Vagina (tissue), 2 donors: ENCODE measurements at regions not wholly inside any gene's neighbourhood (a gene's known extent, or its start where the extent isn't known, plus 50 kb on each side); places are given as distances from the start of the nearest gene placed in this dataset.

Experiments
- CTCF ChIP-seq, 3 experiments: fragments of 450-650 bp in 2 of 3; fragments of 200-600 bp in 1 of 3; sonication (generic) in 1 of 3; IDR thresholded peaks; one replicate each; pipeline ENCODE4 v1.5.1; 2017 to 2019; ENCODE audit warnings: antibody characterized with exemption in 3 of 3, mild to moderate bottlenecking in 2 of 3, moderate library complexity in 2 of 3
- POLR2A ChIP-seq, 2 donors: fragments of 450-650 bp; IDR thresholded peaks; one replicate each; pipeline ENCODE4 v1.6.1; 2017; ENCODE audit warnings: antibody characterized with exemption in 2 of 2, mild to moderate bottlenecking in 2 of 2, moderate library complexity in 2 of 2

GRCh38 chr3:164577667-164578210 lies 500.6 kb downstream of the SI start:
- no peak for TF ChIP-seq POLR2A (IDR thresholded peaks at IDR 0.05)
- no peak for TF ChIP-seq CTCF (IDR thresholded peaks at IDR 0.05)
